IMR-90 (cell line): ENCODE measurements at regions not wholly inside any gene's neighbourhood (a gene's known extent, or its start where the extent isn't known, plus 50 kb on each side); places are given as distances from the start of the nearest gene placed in this dataset.

Source experiments
- ATAC-seq: fragments of 200-7000 bp; cut with Tn5 transposase; 2 replicates; pipeline ENCODE4 v1.9.1; 2020; ENCODE audit warnings: low read depth, mild to moderate bottlenecking, moderate library complexity
- BruUV-seq: library from RNA; stranded (reverse); fragments of 400-500 nt; replicated peaks from 2 replicates; lab custom pipeline; 2021; lab: Mats Ljungman, UMichigan
- CTCF ChIA-PET: fragments of 300-600 bp; formaldehyde crosslinking; extraction: SDS; loops from one replicate; lab custom pipeline; 2021; ENCODE audit warnings: antibody characterized with exemption; lab: Yijun Ruan, JAX
- POLR2A ChIA-PET: fragments of 300-600 bp; sonication (Branson Sonifier 250); formaldehyde crosslinking; loops from one replicate; lab custom pipeline; 2022; ENCODE audit warnings: antibody characterized with exemption; ENCODE audit not compliant: unreplicated experiment; lab: Charles Lee
- DNase-seq: peaks from one replicate; pipeline ENCODE4 v3.0.0; 2013
- H2AFZ ChIP-seq: replicated peaks from 2 replicates; pipeline ENCODE3; 2013; ENCODE audit warnings: low read length, mild to moderate bottlenecking; ENCODE audit not compliant: poor library complexity
- H2AK5ac ChIP-seq: 2 replicates; pipeline ENCODE4 v1.6.1; 2013; ENCODE audit warnings: low read depth, low read length, inconsistent platforms
- H2AK9ac ChIP-seq: replicated peaks from 2 replicates; pipeline ENCODE3; 2013; ENCODE audit warnings: mild to moderate bottlenecking, low read depth, low read length, moderate library complexity; ENCODE audit not compliant: poor library complexity
- H2BK120ac ChIP-seq: 2 replicates; pipeline ENCODE4 v1.6.1; 2013; ENCODE audit warnings: low read depth, low read length, inconsistent platforms
- H2BK15ac ChIP-seq: 3 replicates; pipeline ENCODE4 v1.6.1; 2013; ENCODE audit warnings: low read depth, low read length, inconsistent platforms
- H2BK20ac ChIP-seq: 2 replicates; pipeline ENCODE4 v1.6.1; 2013; ENCODE audit warnings: low read depth, mild to moderate bottlenecking, inconsistent platforms, low read length, moderate library complexity
- H2BK5ac ChIP-seq: 2 replicates; pipeline ENCODE4 v1.6.1; 2013; ENCODE audit warnings: mild to moderate bottlenecking, low read depth, low read length, inconsistent platforms; ENCODE audit not compliant: poor library complexity, severe bottlenecking
- H3K14ac ChIP-seq: replicated peaks from 2 replicates; pipeline ENCODE4 v1.6.1; 2013; ENCODE audit warnings: low read depth, low read length, inconsistent platforms
- H3K18ac ChIP-seq: 2 replicates; pipeline ENCODE4 v1.6.1; 2013; ENCODE audit warnings: low read depth, low read length, control low read depth
- H3K23ac ChIP-seq: 2 replicates; pipeline ENCODE4 v1.6.1; 2013; ENCODE audit warnings: low read depth, low read length, inconsistent platforms
- H3K27ac ChIP-seq: 2 replicates; pipeline ENCODE4 v1.5.1; 2013; ENCODE audit warnings: mild to moderate bottlenecking, control low read depth, low read length; ENCODE audit not compliant: insufficient read depth
- H3K27me3 ChIP-seq: 2 replicates; pipeline ENCODE4 v1.6.1; 2013; ENCODE audit warnings: low read length; ENCODE audit not compliant: control insufficient read depth, insufficient read depth
- H3K36me3 ChIP-seq: 2 replicates; pipeline ENCODE4 v1.6.1; 2013; ENCODE audit warnings: low read length, mixed read lengths; ENCODE audit not compliant: control insufficient read depth, insufficient read depth
- H3K4ac ChIP-seq: 2 replicates; pipeline ENCODE4 v1.6.1; 2013; ENCODE audit warnings: low read depth, low read length, inconsistent platforms
- H3K4me1 ChIP-seq: 2 replicates; pipeline ENCODE4 v1.6.1; 2013; ENCODE audit warnings: low read length, mixed read lengths; ENCODE audit not compliant: control insufficient read depth, insufficient read depth
- H3K4me2 ChIP-seq: 2 replicates; pipeline ENCODE4 v1.6.1; 2013; ENCODE audit warnings: low read depth, mild to moderate bottlenecking, control low read depth, low read length, moderate library complexity
- H3K4me3 ChIP-seq: 2 replicates; pipeline ENCODE4 v1.5.1; 2013; ENCODE audit warnings: low read depth, mild to moderate bottlenecking, control low read depth, low read length, moderate library complexity; ENCODE audit not compliant: insufficient read depth
- H3K56ac ChIP-seq: 2 replicates; pipeline ENCODE4 v1.6.1; 2013; ENCODE audit warnings: low read length, inconsistent platforms; ENCODE audit not compliant: insufficient read depth; ENCODE audit errors: extremely low read depth
- H3K79me1 ChIP-seq, 2 experiments: 2 replicates each; pipeline ENCODE4 v1.6.1; 2013; ENCODE audit warnings: low read length in 2 of 2, inconsistent platforms in 1 of 2, low read depth in 1 of 2
- H3K9ac ChIP-seq: 2 replicates; pipeline ENCODE4 v1.6.1; 2013; ENCODE audit warnings: low read depth, low read length, control low read depth
- H3K9me1 ChIP-seq: 2 replicates; pipeline ENCODE4 v1.6.1; 2013; ENCODE audit warnings: low read length, inconsistent platforms; ENCODE audit not compliant: insufficient read depth
- H3K9me3 ChIP-seq: 2 replicates; pipeline ENCODE4 v1.6.1; 2013; ENCODE audit warnings: low read length; ENCODE audit not compliant: control insufficient read depth, insufficient read depth
- H4K20me1 ChIP-seq: 2 replicates; pipeline ENCODE4 v1.6.1; 2013; ENCODE audit warnings: low read length, inconsistent platforms; ENCODE audit not compliant: insufficient read depth
- H4K5ac ChIP-seq: 2 replicates; pipeline ENCODE4 v1.6.1; 2013; ENCODE audit warnings: mild to moderate bottlenecking, low read depth, low read length, control low read depth
- H4K8ac ChIP-seq, 2 experiments: 2 replicates each; pipeline ENCODE4 v1.6.1; 2013; ENCODE audit warnings: low read depth in 2 of 2, low read length in 2 of 2, control low read depth in 1 of 2, inconsistent platforms in 1 of 2
- H4K91ac ChIP-seq: 2 replicates; pipeline ENCODE4 v1.6.1; 2013; ENCODE audit warnings: low read depth, low read length, inconsistent platforms; ENCODE audit not compliant: insufficient read depth
- BHLHE40 ChIP-seq: fragments of 150-350 bp; IDR thresholded peaks from 2 replicates; pipeline ENCODE4 v1.6.1; 2016; ENCODE audit warnings: mild to moderate bottlenecking, low read depth, low read length
- CEBPB ChIP-seq: IDR thresholded peaks from 2 replicates; pipeline ENCODE4 v1.6.1; 2012; ENCODE audit warnings: low read depth, low read length, improper control_type of control experiment
- CHD1 ChIP-seq: IDR thresholded peaks from 2 replicates; pipeline ENCODE4 v1.6.1; 2012; ENCODE audit warnings: low read depth, low read length, improper control_type of control experiment
- CTCF ChIP-seq: conservative IDR thresholded peaks from 2 replicates; pipeline ENCODE4 v1.5.1; 2012; ENCODE audit warnings: mild to moderate bottlenecking, low read depth, low read length, improper control_type of control experiment
- FOS ChIP-seq: fragments of 150-350 bp; IDR thresholded peaks from 2 replicates; pipeline ENCODE4 v1.6.1; 2016; ENCODE audit warnings: low read depth, low read length
- MAFK ChIP-seq: IDR thresholded peaks from 2 replicates; pipeline ENCODE4 v1.6.1; 2012; ENCODE audit warnings: low read depth, low read length, improper control_type of control experiment
- MAZ ChIP-seq: IDR thresholded peaks from 2 replicates; pipeline ENCODE4 v1.6.1; 2012; ENCODE audit warnings: low read depth, mild to moderate bottlenecking, low read length, improper control_type of control experiment, moderate library complexity, borderline replicate concordance
- MXI1 ChIP-seq: IDR thresholded peaks from 2 replicates; pipeline ENCODE4 v1.6.1; 2012; ENCODE audit warnings: low read depth, mild to moderate bottlenecking, low read length, moderate library complexity, borderline replicate concordance
- NFE2L2 ChIP-seq: fragments of 150-350 bp; IDR thresholded peaks from 2 replicates; pipeline ENCODE4 v1.6.1; 2016; ENCODE audit warnings: low read depth, mild to moderate bottlenecking, low read length
- POLR2A ChIP-seq: IDR thresholded peaks from 2 replicates; pipeline ENCODE4 v1.6.1; 2012; ENCODE audit warnings: mild to moderate bottlenecking, low read depth, low read length
- RAD21 ChIP-seq: IDR thresholded peaks from 2 replicates; pipeline ENCODE4 v1.6.1; 2012; ENCODE audit warnings: low read length, improper control_type of control experiment
- RCOR1 ChIP-seq: IDR thresholded peaks from 2 replicates; pipeline ENCODE4 v1.6.1; 2012; ENCODE audit warnings: mild to moderate bottlenecking, low read length, improper control_type of control experiment; ENCODE audit not compliant: insufficient replicate concordance
- RFX5 ChIP-seq: IDR thresholded peaks from 2 replicates; pipeline ENCODE4 v1.8.0; 2012; ENCODE audit warnings: low read depth, mild to moderate bottlenecking, low read length, moderate library complexity
- SMC3 ChIP-seq: fragments of 150-350 bp; IDR thresholded peaks from 2 replicates; pipeline ENCODE4 v1.6.1; 2016; ENCODE audit warnings: low read depth, mild to moderate bottlenecking, antibody characterized with exemption, low read length, moderate library complexity
- dilution Hi-C: fragments of 300-500 bp; cut with HindIII; formaldehyde crosslinking; loops from one replicate; pipeline ENCODE4 v1.14.3; 2018; ENCODE audit warnings: low sequenced_read_pairs; ENCODE audit not compliant: unreplicated experiment
- in situ Hi-C: fragments of 300-500 bp; cut with MboI; formaldehyde crosslinking; loops from 3 replicates; pipeline ENCODE4 v1.14.3; 2019; ENCODE audit warnings: low sequenced_read_pairs, inconsistent platforms, mixed read lengths
- intact Hi-C: fragments of 100-400 bp; cut with micrococcal nuclease; formaldehyde crosslinking; loops from 2 replicates; pipeline ENCODE4 v1.10.0; 2022
- TF ChIP-seq, protein P1 (sequence below): fragments of 150-350 bp; IDR thresholded peaks from 2 replicates; pipeline ENCODE4 v1.6.1; 2016; ENCODE audit warnings: low read depth, mild to moderate bottlenecking, low read length, moderate library complexity, borderline replicate concordance
- TF ChIP-seq, protein P2 (sequence below): fragments of 150-350 bp; IDR thresholded peaks from 2 replicates; pipeline ENCODE4 v1.6.1; 2017; ENCODE audit warnings: mild to moderate bottlenecking, antibody characterized with exemption, low read length, low read depth

- H3K56ac ChIP-seq = no peak overlapping the region
- no peak overlapping the region for H3K14ac ChIP-seq
- no peaks in the 10 kb centered on the region for H3K4me1 ChIP-seq
- H3K36me3 ChIP-seq = no peaks in the 10 kb centered on the region
- H3K4ac ChIP-seq = no peak overlapping the region
- CTCF ChIA-PET = no interaction called here
- H3K23ac ChIP-seq = no peak overlapping the region
- no TSS peak for BruUV-seq
- no peaks in the 10 kb centered on the region for H3K9me1 ChIP-seq
- intact Hi-C loops = no loop called here
- H3K79me1 ChIP-seq = no peaks in the 10 kb centered on the region
- no peak overlapping the region for H4K8ac ChIP-seq
- no peak for ATAC-seq
- H2BK5ac ChIP-seq = no peak overlapping the region
- POLR2A ChIA-PET = no interaction called here
- H4K5ac ChIP-seq = no peak overlapping the region
- no peak overlapping the region for H3K18ac ChIP-seq
- no peak overlapping the region for H2AFZ ChIP-seq
- H3K4me2 ChIP-seq = no peak overlapping the region
- in situ Hi-C loops = no loop called here
- H3K27me3 ChIP-seq = no peaks in the 10 kb centered on the region
- no peak overlapping the region for H2BK15ac ChIP-seq
- no peak overlapping the region for H3K9ac ChIP-seq
- no peak overlapping the region for H3K27ac ChIP-seq
- H4K20me1 ChIP-seq = no peaks in the 10 kb centered on the region
- dilution Hi-C loops = no loop called here
- no peak overlapping the region for H4K91ac ChIP-seq
- TF ChIP-seq RFX5 (no peak), POLR2A (no peak), MAFK (no peak), NFE2L2 (no peak), MAZ (no peak), MXI1 (no peak), RAD21 (no peak), CHD1 (no peak), FOS (no peak), CTCF (no peak), BHLHE40 (no peak), SMC3 (no peak), RCOR1 (no peak), CEBPB (no peak)
- TF ChIP-seq, protein P1, sequence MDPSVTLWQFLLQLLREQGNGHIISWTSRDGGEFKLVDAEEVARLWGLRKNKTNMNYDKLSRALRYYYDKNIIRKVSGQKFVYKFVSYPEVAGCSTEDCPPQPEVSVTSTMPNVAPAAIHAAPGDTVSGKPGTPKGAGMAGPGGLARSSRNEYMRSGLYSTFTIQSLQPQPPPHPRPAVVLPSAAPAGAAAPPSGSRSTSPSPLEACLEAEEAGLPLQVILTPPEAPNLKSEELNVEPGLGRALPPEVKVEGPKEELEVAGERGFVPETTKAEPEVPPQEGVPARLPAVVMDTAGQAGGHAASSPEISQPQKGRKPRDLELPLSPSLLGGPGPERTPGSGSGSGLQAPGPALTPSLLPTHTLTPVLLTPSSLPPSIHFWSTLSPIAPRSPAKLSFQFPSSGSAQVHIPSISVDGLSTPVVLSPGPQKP = no peak
- TF ChIP-seq, protein P2, sequence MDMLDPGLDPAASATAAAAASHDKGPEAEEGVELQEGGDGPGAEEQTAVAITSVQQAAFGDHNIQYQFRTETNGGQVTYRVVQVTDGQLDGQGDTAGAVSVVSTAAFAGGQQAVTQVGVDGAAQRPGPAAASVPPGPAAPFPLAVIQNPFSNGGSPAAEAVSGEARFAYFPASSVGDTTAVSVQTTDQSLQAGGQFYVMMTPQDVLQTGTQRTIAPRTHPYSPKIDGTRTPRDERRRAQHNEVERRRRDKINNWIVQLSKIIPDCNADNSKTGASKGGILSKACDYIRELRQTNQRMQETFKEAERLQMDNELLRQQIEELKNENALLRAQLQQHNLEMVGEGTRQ = no peak
- no peak overlapping the region for H2AK5ac ChIP-seq
- H2AK9ac ChIP-seq = no peak overlapping the region
- no peak overlapping the region for H2BK20ac ChIP-seq
- H3K9me3 ChIP-seq = 0 out of 2 replicates have a peak, but pooled peaks cover 2% of the 10 kb centered on the region
- H3K4me3 ChIP-seq = no peak overlapping the region
- DNase-seq = no peak
- no peak overlapping the region for H2BK120ac ChIP-seq
These were observed 251.0 kb upstream of the PEX5L start for GRCh38 chr3:180287703-180288102.
